MCF 10A (cell line): ENCODE measurements at regions not wholly inside any gene's neighbourhood (a gene's known extent, or its start where the extent isn't known, plus 50 kb on each side); places are given as distances from the start of the nearest gene placed in this dataset.

ENCODE experiments used
- BruUV-seq: library from RNA; stranded (reverse); fragments of 400-500 nt; replicated peaks from 2 replicates; lab custom pipeline; 2021; lab: Mats Ljungman, UMichigan
- CTCF ChIA-PET: fragments of 300-600 bp; sonication (Branson Sonifier 250); formaldehyde crosslinking; extraction: SDS; loops from one replicate; lab custom pipeline; 2021; ENCODE audit warnings: antibody characterized with exemption, inconsistent platforms; lab: Yijun Ruan, JAX
- POLR2A ChIA-PET: fragments of 300-600, 350-650 bp; sonication (Branson Sonifier 250); formaldehyde crosslinking; extraction: SDS; loops from one replicate; lab custom pipeline; 2020; ENCODE audit warnings: antibody characterized with exemption, inconsistent platforms; lab: Yijun Ruan, JAX
- DNase-seq: peaks from one replicate; pipeline ENCODE4 v3.0.0-alpha.2; 2018; ENCODE audit not compliant: unreplicated experiment
- H3K27ac Mint-ChIP-seq: one replicate; pipeline ENCODE4 v1.8.0; 2022; ENCODE audit warnings: mild to moderate bottlenecking, low read depth, mixed read lengths; ENCODE audit not compliant: unreplicated experiment
- H3K27me3 Mint-ChIP-seq: one replicate; pipeline ENCODE4 v1.8.0; 2022; ENCODE audit warnings: mixed read lengths; ENCODE audit not compliant: insufficient read depth, unreplicated experiment
- H3K36me3 Mint-ChIP-seq: one replicate; pipeline ENCODE4 v1.8.0; 2022; ENCODE audit warnings: mild to moderate bottlenecking, moderate library complexity, mixed read lengths; ENCODE audit not compliant: insufficient read depth, unreplicated experiment
- H3K4me1 Mint-ChIP-seq: one replicate; pipeline ENCODE4 v1.8.0; 2022; ENCODE audit warnings: mixed read lengths; ENCODE audit not compliant: insufficient read depth, unreplicated experiment
- H3K4me3 Mint-ChIP-seq: one replicate; pipeline ENCODE4 v1.8.0; 2022; ENCODE audit warnings: mild to moderate bottlenecking, moderate library complexity, mixed read lengths; ENCODE audit not compliant: unreplicated experiment
- H3K9me3 Mint-ChIP-seq: one replicate; pipeline ENCODE4 v1.8.0; 2022; ENCODE audit warnings: mixed read lengths; ENCODE audit not compliant: unreplicated experiment
- intact Hi-C: fragments of 100-400 bp; cut with micrococcal nuclease; formaldehyde crosslinking; loops from 2 replicates; pipeline ENCODE4 v1.14.1; 2022
- TF ChIP-seq, protein P1 (sequence below): fragments of 200-600 bp; IDR thresholded peaks from one replicate; pipeline ENCODE4 v1.8.0; 2022; ENCODE audit warnings: antibody characterized with exemption, mild to moderate bottlenecking; ENCODE audit not compliant: unreplicated experiment

DNA sequence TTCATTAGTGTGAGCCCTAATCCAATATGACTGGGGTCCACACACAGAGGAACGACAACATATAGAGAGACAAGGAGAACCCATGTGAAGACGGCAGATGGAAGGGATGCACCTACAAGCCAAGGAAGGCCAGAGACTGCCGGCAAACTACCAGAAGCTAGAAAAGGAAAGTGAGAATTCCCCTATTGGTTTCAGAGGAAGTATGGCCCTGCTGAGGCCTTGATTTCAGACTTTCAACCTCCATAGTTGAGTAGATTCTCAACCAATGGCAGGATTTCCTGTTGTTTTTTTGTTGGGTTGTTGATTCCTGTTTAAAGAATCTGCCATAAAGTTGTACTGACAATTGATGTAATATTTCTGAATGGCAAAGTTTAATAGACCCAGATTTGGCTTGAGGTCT is 241.5 kb downstream of the SATB2 start:
- Mint-ChIP-seq H3K27ac (no peak overlapping the region), H3K4me1 (no peaks in the 10 kb centered on the region), H3K9me3 (no peaks in the 10 kb centered on the region), H3K27me3 (no peaks in the 10 kb centered on the region), H3K36me3 (peaks cover 6% of the 10 kb centered on the region), H3K4me3 (no peak overlapping the region)
- no peak for DNase-seq
- TF ChIP-seq, protein P1, sequence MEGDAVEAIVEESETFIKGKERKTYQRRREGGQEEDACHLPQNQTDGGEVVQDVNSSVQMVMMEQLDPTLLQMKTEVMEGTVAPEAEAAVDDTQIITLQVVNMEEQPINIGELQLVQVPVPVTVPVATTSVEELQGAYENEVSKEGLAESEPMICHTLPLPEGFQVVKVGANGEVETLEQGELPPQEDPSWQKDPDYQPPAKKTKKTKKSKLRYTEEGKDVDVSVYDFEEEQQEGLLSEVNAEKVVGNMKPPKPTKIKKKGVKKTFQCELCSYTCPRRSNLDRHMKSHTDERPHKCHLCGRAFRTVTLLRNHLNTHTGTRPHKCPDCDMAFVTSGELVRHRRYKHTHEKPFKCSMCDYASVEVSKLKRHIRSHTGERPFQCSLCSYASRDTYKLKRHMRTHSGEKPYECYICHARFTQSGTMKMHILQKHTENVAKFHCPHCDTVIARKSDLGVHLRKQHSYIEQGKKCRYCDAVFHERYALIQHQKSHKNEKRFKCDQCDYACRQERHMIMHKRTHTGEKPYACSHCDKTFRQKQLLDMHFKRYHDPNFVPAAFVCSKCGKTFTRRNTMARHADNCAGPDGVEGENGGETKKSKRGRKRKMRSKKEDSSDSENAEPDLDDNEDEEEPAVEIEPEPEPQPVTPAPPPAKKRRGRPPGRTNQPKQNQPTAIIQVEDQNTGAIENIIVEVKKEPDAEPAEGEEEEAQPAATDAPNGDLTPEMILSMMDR: no peak
- no TSS peak for BruUV-seq
- ChIA-PET CTCF (interaction anchor here (0.6 kb wide), 1 partner anchor 12 kb away, joined by 3 read pairs; no protein-coding TSS in a partner anchor), POLR2A (no interaction called here)
- intact Hi-C loops: no loop called here

DNA sequence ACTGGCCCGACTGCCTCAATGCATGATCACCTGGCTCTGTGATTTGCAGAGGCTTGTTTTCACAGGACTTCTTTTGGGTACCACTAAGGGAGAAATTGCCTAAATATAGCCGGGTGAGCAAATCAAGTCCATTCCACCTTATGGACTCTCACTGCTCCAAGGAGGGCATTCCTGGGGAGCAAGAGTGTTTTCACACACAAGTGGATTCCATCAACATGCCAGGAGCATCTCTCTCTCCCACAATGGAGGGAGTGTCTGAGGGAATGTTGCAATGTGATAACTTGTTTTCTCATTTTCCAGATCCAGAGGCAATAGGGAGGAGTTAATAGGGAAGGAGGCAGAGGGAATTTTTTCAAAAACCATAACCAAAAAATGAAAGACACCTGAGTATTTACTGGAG is 250.7 kb downstream of the SATB2 start:
- DNase-seq: no peak
- intact Hi-C loops: no loop called here
- TF ChIP-seq, protein P1: no peak
- CTCF ChIA-PET: no interaction called here
- no peaks in the 10 kb centered on the region for H3K36me3 Mint-ChIP-seq
- no peaks in the 10 kb centered on the region for H3K9me3 Mint-ChIP-seq
- H3K27me3 Mint-ChIP-seq: peaks cover 54% of the 10 kb centered on the region
- no peaks in the 10 kb centered on the region for H3K4me1 Mint-ChIP-seq
- POLR2A ChIA-PET: no interaction called here
- no TSS peak for BruUV-seq
- H3K27ac Mint-ChIP-seq: no peak overlapping the region
- no peak overlapping the region for H3K4me3 Mint-ChIP-seq

DNA sequence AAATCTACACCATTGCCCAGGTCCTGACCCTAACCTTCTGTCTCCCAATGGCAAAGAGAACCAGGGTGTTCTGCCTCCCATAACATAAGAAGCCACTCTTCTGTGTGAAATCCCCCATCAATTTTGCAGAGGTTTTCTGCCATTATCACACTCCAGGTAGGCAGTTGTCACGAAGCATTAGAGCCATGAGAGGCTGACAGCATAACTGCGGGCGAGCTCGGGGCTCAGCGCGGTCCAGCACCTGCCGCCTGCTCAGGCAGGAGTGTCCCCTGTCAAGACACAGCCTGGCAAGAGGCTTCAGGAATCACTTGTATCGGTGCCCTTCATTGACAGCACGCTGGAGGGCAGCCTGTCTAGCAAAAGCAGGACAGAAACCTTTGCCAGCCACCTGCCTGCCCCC is 251.2 kb downstream of the SATB2 start:
- BruUV-seq: no TSS peak
- CTCF ChIA-PET: no interaction called here

DNA sequence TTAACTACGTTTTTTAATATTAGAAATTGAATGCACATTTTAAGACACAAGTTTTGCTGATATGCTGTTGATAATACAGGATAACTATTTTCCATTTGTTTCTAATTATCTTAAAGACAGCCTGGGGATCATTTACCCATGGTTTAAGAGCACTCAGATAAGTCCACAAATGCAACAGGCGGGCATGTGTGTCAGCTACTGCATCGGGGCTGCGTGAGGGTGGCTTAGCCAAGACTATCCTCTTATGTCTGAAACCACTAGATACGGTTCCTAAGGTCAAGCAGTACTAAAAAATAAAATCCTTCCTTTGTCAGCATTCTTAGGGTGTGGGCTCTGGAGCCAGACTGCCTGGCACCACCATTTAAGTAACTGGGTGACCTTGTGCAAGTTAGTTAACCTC is 254.8 kb downstream of the SATB2 start:
- intact Hi-C loops: no loop called here
- TF ChIP-seq, protein P1: no peak
- ChIA-PET CTCF (no interaction called here), POLR2A (no interaction called here)
- H3K27ac Mint-ChIP-seq: no peak overlapping the region
- no peaks in the 10 kb centered on the region for H3K36me3 Mint-ChIP-seq
- peaks cover 52% of the 10 kb centered on the region for H3K27me3 Mint-ChIP-seq
- H3K4me3 Mint-ChIP-seq: no peak overlapping the region
- no peak for DNase-seq
- no TSS peak for BruUV-seq
- H3K4me1 Mint-ChIP-seq: no peaks in the 10 kb centered on the region
- no peaks in the 10 kb centered on the region for H3K9me3 Mint-ChIP-seq

More for the DNA sequence above, 251.2 kb downstream of the SATB2 start:
- intact Hi-C loops: no loop called here
- Mint-ChIP-seq H3K4me1 (no peaks in the 10 kb centered on the region), H3K27ac (no peak overlapping the region), H3K27me3 (peaks cover 54% of the 10 kb centered on the region), H3K9me3 (no peaks in the 10 kb centered on the region), H3K36me3 (no peaks in the 10 kb centered on the region), H3K4me3 (no peak overlapping the region)
- TF ChIP-seq, protein P1: no peak
- no peak for DNase-seq
- POLR2A ChIA-PET: no interaction called here
